GM18511 (cell line): ENCODE measurements at regions not wholly inside any gene's neighbourhood (a gene's known extent, or its start where the extent isn't known, plus 50 kb on each side); places are given as distances from the start of the nearest gene placed in this dataset.

Experiments
- ATAC-seq: cut with Tn5 transposase; IDR thresholded peaks from one replicate; pipeline ENCODE4 v1.9.1; 2021; ENCODE audit warnings: mild to moderate bottlenecking, moderate library complexity; ENCODE audit not compliant: unreplicated experiment

DNA sequence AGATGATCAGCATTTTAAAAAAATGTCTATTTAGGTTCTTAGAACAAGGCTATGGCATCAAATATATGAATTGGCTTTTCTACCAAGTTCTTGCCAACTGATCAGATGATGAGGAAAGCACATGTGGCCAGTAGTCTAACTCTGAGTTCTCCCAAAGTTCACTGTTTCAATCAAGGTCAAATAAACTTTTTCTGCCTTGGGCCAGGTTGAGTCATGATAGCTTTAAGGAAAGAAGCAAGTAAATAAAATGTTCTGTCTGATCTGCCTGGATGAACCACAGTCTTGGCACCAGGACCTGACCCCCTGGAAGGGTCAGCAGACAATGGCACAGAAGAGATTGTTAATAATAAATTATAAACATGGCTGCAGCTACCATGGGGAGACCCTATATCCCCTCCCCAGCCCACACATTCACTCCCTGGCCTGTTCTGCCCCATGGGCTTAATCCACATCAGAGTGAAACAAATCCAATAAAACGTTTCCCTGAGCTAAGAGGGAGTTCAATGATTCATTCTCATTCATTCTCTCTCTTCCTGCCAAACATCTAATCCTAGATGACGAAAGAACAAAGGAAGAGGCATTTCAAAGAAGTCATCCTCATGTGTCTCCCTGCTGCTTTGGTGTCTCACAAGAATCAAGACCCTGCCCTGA is 661.6 kb downstream of the DHX35 start:
- ATAC-seq, result no peak

DNA sequence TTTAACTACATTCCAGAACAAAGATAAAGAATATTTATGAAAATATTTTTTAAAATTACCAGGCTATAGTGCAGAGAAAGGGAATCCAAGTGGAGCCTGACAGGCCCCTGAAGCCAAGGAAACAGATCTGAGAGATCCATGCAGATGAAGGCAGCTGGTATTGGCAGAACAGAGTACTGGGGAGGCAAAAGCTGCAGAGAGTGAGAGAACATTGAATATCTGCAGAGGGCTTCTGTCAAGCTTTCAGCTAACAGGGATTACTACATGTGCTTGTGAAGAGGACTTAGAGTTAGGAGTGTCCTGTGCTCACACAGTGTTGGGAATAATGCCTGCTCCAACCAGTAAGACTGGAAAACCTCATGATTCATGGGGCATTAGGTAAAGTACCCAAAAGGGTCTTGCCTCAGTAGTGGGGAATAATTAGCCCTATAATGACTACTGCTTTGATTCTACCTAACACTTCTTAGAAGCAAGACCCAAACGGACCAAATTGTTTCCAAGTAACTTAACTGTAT is 657.2 kb downstream of the DHX35 start:
- no peak for ATAC-seq

DNA sequence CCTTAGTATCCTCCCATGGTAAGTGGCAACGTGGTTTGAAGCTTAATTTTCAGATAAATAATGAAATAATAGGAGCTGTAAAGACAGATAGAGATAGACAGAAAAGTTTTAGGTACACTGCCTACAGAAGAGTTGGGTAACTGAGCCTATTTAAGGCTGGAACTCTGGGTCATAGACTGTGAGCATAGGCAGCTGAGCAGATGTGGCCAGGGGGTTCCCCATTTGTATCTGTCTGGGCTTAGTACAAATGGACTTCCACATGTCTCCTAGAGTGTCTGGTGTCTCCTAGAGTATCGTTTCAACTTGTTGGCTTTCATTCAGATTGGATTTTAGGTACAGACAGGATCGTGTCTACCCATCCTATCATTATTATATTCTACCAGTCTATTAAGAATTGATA is 649.8 kb downstream of the DHX35 start:
- no peak for ATAC-seq

DNA sequence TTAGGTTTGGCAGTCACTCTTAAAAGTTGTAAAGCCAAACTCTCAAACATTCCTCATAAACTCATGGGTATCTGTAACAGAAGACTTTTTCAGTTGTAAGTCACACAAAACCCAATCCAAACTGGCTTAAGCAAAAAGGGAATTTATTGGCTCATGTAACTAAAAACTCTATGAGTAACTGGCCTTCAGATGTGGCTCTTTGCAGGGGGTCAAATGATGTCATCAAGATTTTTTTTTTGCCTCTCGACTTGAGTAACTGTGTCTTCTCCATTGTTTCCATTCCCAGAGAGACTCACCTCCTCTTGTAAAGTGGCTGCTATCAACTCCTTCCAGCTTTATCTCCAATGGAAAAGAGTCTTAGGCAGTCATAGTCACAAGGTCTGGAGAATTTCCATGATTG is 645.0 kb downstream of the DHX35 start:
- no peak for ATAC-seq

DNA sequence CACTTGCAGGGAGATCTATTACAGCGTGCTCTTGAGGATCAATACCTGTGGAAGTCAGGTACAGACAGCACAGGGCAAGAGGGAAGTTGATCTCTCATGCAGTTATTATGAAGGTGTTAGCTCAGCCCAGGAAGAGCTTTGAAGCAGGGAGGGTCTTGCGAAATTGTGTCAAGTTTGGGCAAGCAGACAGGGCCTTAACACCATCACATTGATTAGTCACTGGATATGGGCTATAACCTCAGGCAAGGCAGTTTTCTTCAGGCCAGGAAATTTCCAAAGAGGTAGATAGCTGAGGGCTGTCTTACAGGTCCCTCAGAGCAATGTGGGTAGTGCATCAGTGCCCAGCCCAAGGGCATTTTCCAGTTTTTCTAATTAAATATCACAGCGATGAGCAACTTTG is 643.8 kb downstream of the DHX35 start:
- no peak for ATAC-seq

DNA sequence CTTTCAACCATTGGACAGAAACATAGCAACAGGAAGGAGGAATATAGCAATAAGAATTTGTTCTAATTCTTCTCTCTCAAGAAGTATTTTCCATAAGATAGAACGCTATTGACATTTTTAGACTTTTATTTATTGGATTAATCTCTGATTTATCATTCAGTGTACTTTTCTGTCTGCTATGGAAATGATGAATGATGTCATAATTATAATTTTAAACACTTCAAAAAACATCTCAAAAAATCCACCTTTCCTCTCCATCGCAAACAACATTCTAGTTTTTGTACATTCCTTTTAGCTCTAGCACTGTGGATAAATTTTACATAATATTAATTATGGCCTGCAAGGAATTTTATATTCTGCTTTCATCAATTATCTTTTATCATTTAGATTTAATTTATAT is 643.2 kb downstream of the DHX35 start:
- ATAC-seq, result no peak

DNA sequence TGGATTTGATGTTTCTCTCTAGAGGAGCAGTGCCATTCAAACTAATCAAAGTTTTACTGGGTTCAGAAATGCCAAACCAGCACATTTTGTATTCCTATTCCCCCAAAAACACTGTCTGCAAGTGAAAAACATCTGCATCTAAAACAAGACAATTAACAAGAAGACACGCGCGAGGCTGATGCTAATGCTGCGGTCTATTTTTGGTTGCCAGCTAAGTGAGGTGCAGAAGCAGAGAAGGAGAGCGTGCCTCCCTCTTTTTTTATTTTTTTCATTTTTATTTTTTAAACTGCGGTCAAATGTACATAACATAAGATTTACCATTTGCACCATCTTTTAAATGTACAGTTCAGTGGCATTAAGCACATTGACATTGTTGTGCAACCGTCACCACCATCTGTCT is 641.1 kb downstream of the DHX35 start:
- ATAC-seq, result no peak

DNA sequence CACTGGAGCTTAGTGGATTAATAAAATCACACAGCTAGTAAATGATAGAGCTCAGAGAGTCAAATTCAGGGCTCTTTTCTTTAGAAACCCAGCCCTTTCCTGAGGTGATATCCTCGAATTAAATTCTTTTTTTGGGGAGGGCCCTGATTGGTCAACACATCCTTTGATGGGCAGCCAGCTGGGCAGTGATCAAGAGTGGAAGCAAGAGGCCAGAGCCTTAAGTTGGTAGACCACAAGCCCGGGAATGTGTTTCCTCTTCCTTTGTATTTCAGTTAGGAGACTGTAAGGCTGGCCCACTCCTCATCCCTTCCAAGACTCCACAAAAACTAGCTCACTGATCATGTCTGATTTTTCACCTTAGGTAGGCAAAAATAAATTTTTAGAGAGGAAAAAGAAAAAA is 640.5 kb downstream of the DHX35 start:
- no peak for ATAC-seq

DNA sequence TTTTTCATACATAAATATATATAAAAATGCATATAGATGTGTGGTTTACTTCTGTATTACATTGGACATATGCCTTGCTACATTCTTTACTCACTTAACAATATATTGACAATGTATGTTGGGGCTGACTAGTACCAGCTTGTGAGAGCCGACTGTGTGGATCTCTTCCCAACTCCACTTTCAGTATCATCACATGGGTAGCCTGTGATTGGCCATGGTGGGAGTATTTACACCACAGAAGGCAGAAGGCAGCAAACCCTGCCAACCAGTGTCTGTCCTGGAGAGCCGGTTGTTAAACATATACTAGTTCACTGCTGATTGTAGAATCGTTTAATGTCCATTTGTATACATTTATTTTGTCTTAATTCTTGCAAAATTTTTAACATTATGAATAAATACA is 638.7 kb downstream of the DHX35 start:
- ATAC-seq, result no peak

DNA sequence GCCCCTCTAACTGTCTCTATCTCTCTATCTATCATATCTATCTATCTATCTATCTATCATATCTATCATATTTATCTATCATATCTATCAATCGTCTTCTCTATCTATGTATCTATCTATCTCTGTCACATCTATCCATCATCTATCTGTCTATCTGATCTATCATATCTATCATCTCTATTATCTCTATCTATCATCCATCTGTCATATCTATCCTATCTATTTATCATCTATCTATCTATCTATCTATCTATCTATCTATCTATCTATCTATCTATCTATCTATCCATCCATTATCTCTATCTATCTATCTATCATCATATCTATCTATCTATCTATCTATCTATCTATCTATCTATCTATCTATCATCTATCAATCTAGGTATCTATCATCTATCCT is 638.0 kb downstream of the DHX35 start:
- ATAC-seq, result no peak

DNA sequence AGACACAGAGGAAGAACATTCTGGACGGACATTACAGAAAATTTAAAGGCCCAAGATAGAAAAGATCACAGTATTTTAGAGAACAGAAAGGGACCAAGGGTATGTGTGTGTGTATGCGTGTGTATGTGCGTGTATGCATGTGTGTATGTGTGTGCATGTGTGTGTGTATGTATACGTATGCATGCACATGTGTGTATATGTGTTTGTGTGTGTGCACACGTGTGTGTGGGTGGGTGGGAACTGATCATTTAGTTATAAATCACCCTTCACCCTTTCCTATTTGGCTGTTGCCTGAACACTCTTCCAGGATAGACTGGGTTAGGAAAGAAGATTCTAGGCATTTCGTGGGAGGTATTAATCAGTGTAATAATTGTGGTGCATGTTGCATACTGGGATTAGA is 634.4 kb downstream of the DHX35 start:
- no peak for ATAC-seq

DNA sequence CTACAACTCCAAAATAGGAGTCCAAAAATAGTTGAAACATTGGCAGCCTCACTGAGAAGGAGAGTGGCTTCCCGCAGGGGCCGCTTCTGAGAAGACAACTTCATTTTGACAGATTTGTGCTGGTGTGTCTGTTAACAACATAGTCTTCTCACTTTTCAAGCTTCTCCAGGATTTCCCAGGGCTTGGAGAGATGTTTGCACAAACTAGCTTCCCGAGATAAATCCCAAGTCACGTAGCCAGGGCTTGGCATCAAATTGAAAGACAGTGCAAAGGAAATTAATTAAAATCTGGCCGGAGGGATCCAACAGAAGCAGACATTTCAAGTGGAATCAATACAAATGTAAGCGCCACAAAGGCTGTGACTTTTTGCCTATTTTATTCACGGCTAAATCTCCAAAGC is 630.2 kb downstream of the DHX35 start:
- no peak for ATAC-seq

DNA sequence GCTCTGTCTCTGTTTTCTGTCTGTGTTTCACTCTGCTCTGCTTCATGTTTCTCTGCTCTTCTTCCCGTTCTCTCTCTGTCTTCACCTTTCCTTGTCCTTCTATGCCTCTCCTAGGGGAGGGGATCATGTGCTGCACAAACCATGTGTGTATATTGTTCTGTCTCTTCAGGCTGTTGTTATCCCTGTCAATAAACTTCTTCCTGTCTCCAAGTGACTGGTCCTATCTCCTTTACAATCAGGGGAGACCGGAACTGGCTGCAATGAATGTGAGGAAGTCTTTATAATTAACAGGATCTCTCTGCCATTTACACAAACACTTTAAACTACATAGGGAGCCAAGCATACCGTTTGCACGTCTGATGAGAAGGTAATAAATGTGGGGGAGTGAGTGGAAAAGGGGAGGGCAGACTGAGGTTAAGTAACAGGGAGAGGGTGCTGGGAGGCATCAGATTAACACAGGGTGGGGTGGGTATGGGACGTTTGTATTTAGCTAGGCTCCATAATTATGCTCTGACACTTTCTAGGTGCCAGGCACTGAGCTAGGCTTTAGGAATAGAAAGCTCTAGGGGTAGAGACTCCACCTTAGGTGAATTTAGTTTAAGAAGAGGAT is 626.1 kb downstream of the DHX35 start:
- ATAC-seq, result no peak

DNA sequence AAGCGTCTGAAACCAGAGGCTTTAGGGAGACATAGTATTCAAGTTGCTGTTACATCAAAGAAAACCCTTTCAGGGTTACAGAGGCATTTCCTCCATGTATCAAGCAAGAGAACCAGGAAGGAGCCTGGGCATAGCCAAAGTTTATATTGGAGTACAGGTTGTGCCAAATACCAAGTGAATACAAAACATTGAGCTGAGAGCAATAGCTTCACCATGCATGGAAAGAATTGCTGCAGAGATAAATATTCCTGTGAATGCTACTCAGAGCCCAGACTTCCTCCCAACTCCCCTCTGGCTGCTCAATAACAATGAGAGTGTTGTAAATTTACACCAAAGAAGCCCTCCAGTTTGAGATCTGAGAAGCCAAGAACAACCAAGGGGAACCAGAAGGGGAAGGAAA is 618.9 kb downstream of the DHX35 start:
- ATAC-seq, result no peak

DNA sequence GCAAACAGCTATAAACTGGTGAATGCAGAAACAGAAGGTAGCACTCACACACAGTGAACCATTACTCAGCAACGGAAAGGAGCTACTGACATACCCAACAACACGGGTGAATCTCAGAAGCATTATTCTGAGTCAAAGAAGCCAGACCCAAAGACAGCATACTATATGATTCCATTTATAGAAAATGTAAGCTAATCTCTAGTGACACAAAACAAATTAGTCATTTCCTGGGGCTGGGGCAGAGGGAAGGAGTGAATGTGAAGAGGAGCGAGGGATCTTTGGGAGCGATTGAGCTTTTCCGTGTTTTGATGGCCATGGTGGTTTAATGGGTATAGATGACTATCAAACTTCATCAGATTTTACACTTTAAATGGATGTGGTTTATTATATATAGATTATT is 614.6 kb downstream of the DHX35 start:
- no peak for ATAC-seq

DNA sequence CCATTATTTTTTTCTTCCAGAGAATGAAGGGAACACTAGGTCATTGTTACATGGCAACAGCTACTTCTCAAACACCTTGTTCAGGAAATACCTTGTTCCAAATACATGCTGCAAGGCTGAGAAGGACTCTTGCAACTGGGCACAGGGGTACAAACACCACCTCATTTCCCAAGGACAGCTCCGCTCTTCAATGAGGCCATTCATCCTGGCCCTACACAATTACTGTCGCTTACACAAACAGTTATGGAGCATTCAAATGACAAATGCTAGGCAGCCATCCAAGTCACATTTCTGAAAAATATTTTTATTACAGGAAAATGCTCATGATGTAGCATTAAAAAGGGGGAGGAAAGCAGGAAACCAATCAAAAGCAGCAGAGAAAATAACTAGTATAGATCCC is 611.9 kb downstream of the DHX35 start:
- ATAC-seq, result no peak

DNA sequence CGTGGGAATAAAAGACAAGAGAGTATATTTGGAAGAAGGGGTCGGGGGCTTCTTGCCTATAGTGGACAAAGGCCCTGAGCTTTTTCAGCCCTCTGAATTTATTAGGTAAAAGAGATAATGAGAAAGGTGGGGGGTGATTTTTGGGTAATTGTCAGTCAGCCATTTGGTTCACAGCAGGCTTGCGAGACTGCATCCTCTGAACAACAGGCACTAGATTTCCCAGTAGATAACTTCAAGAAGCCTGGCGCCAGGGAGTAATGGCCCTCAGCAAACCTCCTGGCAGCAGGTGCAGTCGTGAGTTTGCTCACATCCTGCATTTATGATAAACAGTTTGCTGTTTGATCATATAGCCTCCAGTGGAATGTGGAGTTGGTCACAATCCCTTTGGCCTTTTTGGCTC is 609.0 kb downstream of the DHX35 start:
- ATAC-seq, result no peak

DNA sequence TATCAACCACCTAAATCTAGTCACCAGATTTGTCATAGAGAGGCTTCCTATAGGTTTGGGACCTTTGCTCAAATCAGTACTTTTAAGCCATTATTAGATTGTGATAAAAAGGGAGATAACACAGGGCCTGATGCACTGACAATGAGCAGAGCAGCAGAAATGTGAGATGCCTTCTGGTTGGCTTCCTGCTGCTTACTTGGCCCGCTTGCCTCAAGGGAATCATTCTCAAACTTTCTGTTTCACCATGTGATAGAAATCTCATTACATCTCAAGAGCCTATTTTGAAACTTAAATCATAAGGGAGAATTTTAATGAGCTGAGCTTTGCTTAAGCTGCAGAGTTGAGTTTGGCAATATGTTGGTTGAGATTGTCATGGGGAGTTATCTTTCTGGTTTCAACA is 606.0 kb downstream of the DHX35 start:
- ATAC-seq, result peak; percentile 86

DNA sequence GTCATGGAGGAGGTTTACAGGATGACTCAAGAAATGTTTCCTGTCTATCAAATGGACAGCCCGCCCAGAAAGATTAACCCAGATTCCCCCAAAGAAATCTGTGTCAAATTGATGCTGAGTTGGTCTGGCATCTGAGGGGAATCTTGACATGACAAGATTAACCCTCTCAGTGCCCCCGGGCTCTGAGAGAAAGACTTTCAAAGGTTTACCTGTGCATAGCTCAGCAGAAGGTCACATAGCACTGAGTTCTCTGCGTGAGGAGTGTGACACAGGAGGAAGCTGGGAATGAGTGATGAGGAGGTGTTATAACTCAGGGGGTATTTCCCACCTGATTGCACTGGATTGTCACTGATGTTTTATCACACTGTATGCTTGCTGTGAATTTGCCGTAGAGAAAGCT is 601.2 kb downstream of the DHX35 start:
- peak; percentile 63 for ATAC-seq

DNA sequence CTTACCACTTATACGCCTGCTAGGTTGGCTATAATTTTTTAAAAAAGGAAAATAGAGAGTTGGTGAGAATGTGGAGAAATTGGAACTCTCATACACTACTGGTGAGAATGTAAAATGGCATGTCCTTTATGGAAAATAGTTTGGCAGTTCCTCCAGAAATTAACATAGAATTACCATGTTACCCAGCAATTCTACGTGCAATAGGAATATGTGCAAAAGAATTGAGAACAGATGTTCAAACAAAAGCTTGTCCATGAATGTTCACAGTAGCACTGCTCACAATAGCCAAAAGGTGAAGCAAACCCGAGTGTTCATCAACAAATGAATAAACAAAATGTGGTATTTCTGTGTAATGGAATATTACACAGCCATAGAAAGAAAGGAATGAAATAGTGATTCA is 592.2 kb downstream of the DHX35 start:
- no peak for ATAC-seq

DNA sequence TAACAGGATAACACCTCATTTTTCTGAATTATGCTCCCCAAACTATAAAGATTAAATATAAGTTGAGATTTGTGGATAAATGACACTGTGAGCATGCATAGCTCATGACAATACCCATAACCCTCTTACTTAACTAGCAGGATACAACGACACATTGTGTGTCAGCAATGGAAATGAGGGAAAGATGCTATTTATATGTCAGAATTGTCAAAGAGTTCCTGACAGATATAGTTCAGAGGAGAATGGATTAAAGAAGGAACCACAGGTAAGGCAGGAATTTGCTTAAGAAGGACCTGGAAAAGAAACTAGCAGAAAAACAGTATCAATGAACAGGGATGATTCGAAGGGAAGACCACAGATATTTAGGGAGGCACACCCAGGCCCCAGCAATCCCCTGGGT is 591.0 kb downstream of the DHX35 start:
- no peak for ATAC-seq

DNA sequence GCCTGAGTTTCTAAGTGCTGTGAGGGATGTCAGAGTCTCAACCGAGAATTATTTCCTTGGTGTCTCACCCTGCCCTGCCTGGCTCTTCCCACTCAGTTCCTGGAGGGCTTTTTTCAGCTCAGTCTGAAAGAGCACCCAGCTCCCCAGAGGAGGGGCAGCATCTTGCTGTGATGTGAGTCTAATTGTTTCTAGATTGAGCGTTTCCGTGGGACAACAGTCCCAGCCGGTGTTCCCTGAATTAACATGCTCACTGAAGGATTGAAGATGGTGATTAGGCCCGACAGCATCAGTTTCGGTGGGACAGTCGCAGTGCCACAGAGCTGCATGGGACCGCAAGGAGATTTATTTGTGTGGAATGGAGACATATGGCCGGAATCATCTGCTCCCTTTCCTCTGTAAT is 587.6 kb downstream of the DHX35 start:
- ATAC-seq, result no peak
